GM18870 (cell line): ENCODE measurements at regions not wholly inside any gene's neighbourhood (a gene's known extent, or its start where the extent isn't known, plus 50 kb on each side); places are given as distances from the start of the nearest gene placed in this dataset.

Experiments used
- ATAC-seq: cut with Tn5 transposase; IDR thresholded peaks from one replicate; pipeline ENCODE4 v1.9.1; 2021; ENCODE audit warnings: moderate library complexity; ENCODE audit not compliant: unreplicated experiment

DNA sequence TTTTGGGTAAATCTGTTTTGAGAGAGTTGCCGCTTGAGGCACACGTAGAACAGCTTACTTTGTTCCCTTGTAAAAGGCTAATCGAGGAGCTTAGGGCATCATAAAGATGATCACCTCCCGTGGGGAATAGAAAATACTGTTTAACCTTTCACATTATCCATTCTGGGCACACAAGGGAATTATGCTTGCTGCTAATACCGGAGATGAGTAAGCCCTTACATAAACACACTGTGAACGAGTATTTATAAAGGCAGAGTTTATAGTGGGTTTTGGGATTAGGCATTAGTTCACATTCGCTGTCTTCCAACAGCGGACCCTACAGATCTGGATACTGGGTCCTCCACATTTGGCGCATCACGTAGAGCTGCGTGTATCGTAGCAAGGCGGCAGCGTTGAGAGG lies 51.2 kb upstream of the CNTNAP4 start:
- ATAC-seq: no peak

DNA sequence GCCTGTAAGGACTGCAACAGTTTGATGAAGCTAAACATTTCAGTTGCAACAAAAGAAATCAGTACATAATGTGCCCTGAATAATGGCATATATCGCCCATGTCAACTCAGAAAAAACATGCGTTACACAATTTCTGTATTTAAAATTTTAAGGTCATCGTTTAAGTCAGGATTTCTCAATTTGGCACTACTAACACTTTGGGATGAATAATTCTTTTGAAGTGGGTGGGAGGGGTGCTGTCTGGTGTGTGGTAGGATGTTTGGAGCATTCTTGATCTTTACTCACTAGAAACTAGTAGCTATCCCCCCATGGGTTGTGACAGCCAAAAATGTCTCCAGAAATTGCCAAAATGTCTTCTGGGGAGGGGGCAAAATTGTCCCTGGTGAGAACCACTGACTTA lies 50.7 kb upstream of the CNTNAP4 start:
- no peak for ATAC-seq
